Endothelial cell of umbilical vein (primary cell): ENCODE measurements at regions not wholly inside any gene's neighbourhood (a gene's known extent, or its start where the extent isn't known, plus 50 kb on each side); places are given as distances from the start of the nearest gene placed in this dataset.

ENCODE experiments used
- BruUV-seq: library from RNA; stranded (reverse); fragments of 400-500 nt; replicated peaks from 2 replicates; lab custom pipeline; 2021; lab: Mats Ljungman, UMichigan
- CTCF ChIA-PET: fragments of 300-600, 350-600 bp; sonication (Branson Sonifier 250); formaldehyde crosslinking; loops from one replicate; lab custom pipeline; 2021; ENCODE audit warnings: antibody characterized with exemption, inconsistent platforms; lab: Charles Lee
- POLR2A ChIA-PET: fragments of 300-600, 350-600 bp; sonication (Branson Sonifier 250); formaldehyde crosslinking; loops from one replicate; lab custom pipeline; 2021; ENCODE audit warnings: antibody characterized with exemption, inconsistent platforms; lab: Charles Lee
- DNase-seq: peaks from one replicate; pipeline ENCODE4 v3.0.0-alpha.2; 2011; ENCODE audit warnings: low read depth, low spot score
- FAIRE-seq: peaks from 2 replicates; lab custom pipeline; 2011; peaks lifted over from hg19 to GRCh38; lab: Jason Lieb, UNC
- H2AFZ ChIP-seq: 2 replicates; pipeline ENCODE4 v1.6.0; 2012; ENCODE audit warnings: low read depth, low read length, control low read depth, inconsistent platforms
- H3K27ac ChIP-seq: 2 replicates; pipeline ENCODE4 v1.5.1; 2011; ENCODE audit warnings: low read depth, mild to moderate bottlenecking, control low read depth, low read length, moderate library complexity; ENCODE audit not compliant: insufficient read depth
- H3K27me3 ChIP-seq, 2 experiments: 2 replicates each; pipeline versions ENCODE4 v1.6.0 to v1.6.1; 2011; ENCODE audit warnings: low read length in 2 of 2, mixed read lengths in 1 of 2; ENCODE audit not compliant: control insufficient read depth in 2 of 2, insufficient read depth in 2 of 2
- H3K36me3 ChIP-seq, 2 experiments: 2 replicates in 1 of 2; 3 replicates in 1 of 2; pipeline ENCODE4 v1.5.1; 2011; ENCODE audit warnings: low read length in 2 of 2, mild to moderate bottlenecking in 1 of 2, moderate library complexity in 1 of 2; ENCODE audit not compliant: control insufficient read depth in 2 of 2, insufficient read depth in 2 of 2; ENCODE audit errors: extremely low read depth in 1 of 2
- H3K4me1 ChIP-seq: 3 replicates; pipeline ENCODE4 v1.5.1; 2011; ENCODE audit warnings: mild to moderate bottlenecking, low read length; ENCODE audit not compliant: control insufficient read depth, insufficient read depth; ENCODE audit errors: extremely low read depth
- H3K4me2 ChIP-seq: 2 replicates; pipeline ENCODE4 v1.6.1; 2011; ENCODE audit warnings: low read length, control low read depth, mixed read lengths; ENCODE audit not compliant: insufficient read depth
- H3K4me3 ChIP-seq, 3 experiments: fragments of 200-600 bp in 1 of 3; sonication (generic), shearing (Covaris generic) in 1 of 3; replicated peaks in 1 of 3; 2 replicates each; pipeline ENCODE4 v1.5.1; 2011 to 2016; ENCODE audit warnings: control low read depth in 3 of 3, low read length in 3 of 3, mild to moderate bottlenecking in 2 of 3, inconsistent platforms in 1 of 3, low read depth in 1 of 3, moderate library complexity in 1 of 3; ENCODE audit not compliant: insufficient read depth in 1 of 3
- H3K79me2 ChIP-seq: 2 replicates; pipeline ENCODE4 v1.6.0; 2012; ENCODE audit warnings: low read length, inconsistent platforms; ENCODE audit not compliant: control insufficient read depth, insufficient read depth
- H3K9ac ChIP-seq: replicated peaks from 2 replicates; pipeline ENCODE3; 2011; ENCODE audit warnings: low read length, control low read depth; ENCODE audit not compliant: insufficient read depth; ENCODE audit errors: extremely low read depth
- H3K9me1 ChIP-seq: replicated peaks from 3 replicates; pipeline ENCODE4 v1.6.0; 2011; ENCODE audit warnings: mild to moderate bottlenecking, low read length; ENCODE audit not compliant: control insufficient read depth, insufficient read depth; ENCODE audit errors: extremely low read depth
- H3K9me3 ChIP-seq: replicated peaks from 2 replicates; pipeline ENCODE4 v1.5.1; 2012; ENCODE audit warnings: low read length, inconsistent platforms; ENCODE audit not compliant: control insufficient read depth, insufficient read depth
- H4K20me1 ChIP-seq: replicated peaks from 2 replicates; pipeline ENCODE3; 2011; ENCODE audit warnings: mild to moderate bottlenecking, low read length; ENCODE audit not compliant: control insufficient read depth, insufficient read depth; ENCODE audit errors: extremely low read depth
- EZH2 ChIP-seq: IDR thresholded peaks from 2 replicates; pipeline ENCODE4 v1.6.1; 2012; ENCODE audit warnings: borderline replicate concordance, low read depth, mild to moderate bottlenecking, moderate library complexity, low read length, inconsistent platforms; ENCODE audit not compliant: severe bottlenecking
- FOS ChIP-seq: IDR thresholded peaks from 2 replicates; pipeline ENCODE4 v1.6.1; 2011; ENCODE audit warnings: mild to moderate bottlenecking, low read length, moderate library complexity, borderline replicate concordance; ENCODE audit not compliant: insufficient read depth
- GATA2 ChIP-seq: IDR thresholded peaks from 2 replicates; pipeline ENCODE4 v1.7.0; 2011; ENCODE audit warnings: low read depth, mild to moderate bottlenecking, moderate library complexity, mixed read lengths, low read length; ENCODE audit not compliant: insufficient read length, insufficient read depth
- JUN ChIP-seq: IDR thresholded peaks from 2 replicates; pipeline ENCODE4 v1.6.1; 2011; ENCODE audit warnings: borderline replicate concordance, low read depth; ENCODE audit not compliant: insufficient read length, insufficient read depth
- MYC ChIP-seq: IDR thresholded peaks from one replicate; pipeline ENCODE4 v1.6.1; 2011; ENCODE audit warnings: mild to moderate bottlenecking, low read depth, low read length
- POLR2A ChIP-seq: IDR thresholded peaks from 2 replicates; pipeline ENCODE4 v1.6.1; 2012; ENCODE audit warnings: low read depth, mild to moderate bottlenecking, control low read depth, low read length
- POLR2AphosphoS5 ChIP-seq: IDR thresholded peaks from 2 replicates; pipeline ENCODE4 v1.6.1; 2012; ENCODE audit warnings: low read depth, mild to moderate bottlenecking, control low read depth, low read length, moderate library complexity; ENCODE audit not compliant: insufficient read depth
- dilution Hi-C: fragments of 300-500 bp; cut with MboI; formaldehyde crosslinking; loops from one replicate; pipeline ENCODE4 v1.15.0; 2019; ENCODE audit warnings: low sequenced_read_pairs; ENCODE audit not compliant: extremely low pct_ligation_motif_present
- intact Hi-C: fragments of 100-400 bp; cut with micrococcal nuclease; formaldehyde crosslinking; loops from one replicate; pipeline ENCODE4 v1.10.0; 2022
- TF ChIP-seq, protein P1 (sequence below): IDR thresholded peaks from 2 replicates; pipeline ENCODE4 v1.6.1; 2011; ENCODE audit not compliant: insufficient read depth, insufficient read length
- TF ChIP-seq, protein P2 (sequence below), 2 donors: IDR thresholded peaks; 1 replicate in 1 of 2; 2 replicates in 1 of 2; pipeline ENCODE4 v1.5.1; 2011; ENCODE audit warnings: low read length in 2 of 2, mild to moderate bottlenecking in 2 of 2, moderate library complexity in 2 of 2, control low read depth in 1 of 2, inconsistent platforms in 1 of 2, low read depth in 1 of 2; ENCODE audit not compliant: insufficient read depth in 1 of 2; ENCODE audit errors: extremely low read depth in 1 of 2

- H3K9ac ChIP-seq = no peak overlapping the region
- FAIRE-seq (no peak), DNase-seq (no peak)
- no peak overlapping the region for H3K27ac ChIP-seq
- no peaks in the 10 kb centered on the region for H3K36me3 ChIP-seq
- TF ChIP-seq JUN (no peak), GATA2 (no peak), EZH2 (no peak), POLR2A (no peak), FOS (no peak), MYC (no peak), POLR2AphosphoS5 (no peak)
- TF ChIP-seq, protein P1, sequence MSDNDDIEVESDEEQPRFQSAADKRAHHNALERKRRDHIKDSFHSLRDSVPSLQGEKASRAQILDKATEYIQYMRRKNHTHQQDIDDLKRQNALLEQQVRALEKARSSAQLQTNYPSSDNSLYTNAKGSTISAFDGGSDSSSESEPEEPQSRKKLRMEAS = no peak
- TF ChIP-seq, protein P2, sequence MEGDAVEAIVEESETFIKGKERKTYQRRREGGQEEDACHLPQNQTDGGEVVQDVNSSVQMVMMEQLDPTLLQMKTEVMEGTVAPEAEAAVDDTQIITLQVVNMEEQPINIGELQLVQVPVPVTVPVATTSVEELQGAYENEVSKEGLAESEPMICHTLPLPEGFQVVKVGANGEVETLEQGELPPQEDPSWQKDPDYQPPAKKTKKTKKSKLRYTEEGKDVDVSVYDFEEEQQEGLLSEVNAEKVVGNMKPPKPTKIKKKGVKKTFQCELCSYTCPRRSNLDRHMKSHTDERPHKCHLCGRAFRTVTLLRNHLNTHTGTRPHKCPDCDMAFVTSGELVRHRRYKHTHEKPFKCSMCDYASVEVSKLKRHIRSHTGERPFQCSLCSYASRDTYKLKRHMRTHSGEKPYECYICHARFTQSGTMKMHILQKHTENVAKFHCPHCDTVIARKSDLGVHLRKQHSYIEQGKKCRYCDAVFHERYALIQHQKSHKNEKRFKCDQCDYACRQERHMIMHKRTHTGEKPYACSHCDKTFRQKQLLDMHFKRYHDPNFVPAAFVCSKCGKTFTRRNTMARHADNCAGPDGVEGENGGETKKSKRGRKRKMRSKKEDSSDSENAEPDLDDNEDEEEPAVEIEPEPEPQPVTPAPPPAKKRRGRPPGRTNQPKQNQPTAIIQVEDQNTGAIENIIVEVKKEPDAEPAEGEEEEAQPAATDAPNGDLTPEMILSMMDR (IDR thresholded peaks at IDR 0.05; ENCODE audit: extremely low read depth in 1 of 2, insufficient read depth in 1 of 2, low read depth in 1 of 2, low read length in 2 of 2) = no peak
- H3K4me1 ChIP-seq = no peaks in the 10 kb centered on the region
- intact Hi-C loops (no loop called here), dilution Hi-C loops (no loop called here)
- H3K79me2 ChIP-seq = no peaks in the 10 kb centered on the region
- H4K20me1 ChIP-seq = no peaks in the 10 kb centered on the region
- H3K4me2 ChIP-seq = no peak overlapping the region
- CTCF ChIA-PET = no interaction called here
- no peaks in the 10 kb centered on the region for H3K9me3 ChIP-seq
- POLR2A ChIA-PET = no interaction called here
- H3K9me1 ChIP-seq = no peaks in the 10 kb centered on the region
- H2AFZ ChIP-seq = no peak overlapping the region
- H3K4me3 ChIP-seq = no peak overlapping the region
- no peaks in the 10 kb centered on the region for H3K27me3 ChIP-seq
- BruUV-seq = no TSS peak
These were observed 168.4 kb upstream of the NHS start for GRCh38 chrX:17206584-17206983.
